Neural crest cell (in vitro differentiated cells): ENCODE measurements at regions not wholly inside any gene's neighbourhood (a gene's known extent, or its start where the extent isn't known, plus 50 kb on each side); places are given as distances from the start of the nearest gene placed in this dataset.

Experiments
- DNase-seq: peaks from one replicate; pipeline ENCODE4 v3.0.0; 2021; ENCODE audit warnings: low read depth, mixed read lengths, low spot score
- H3K27ac Mint-ChIP-seq: one replicate; pipeline ENCODE4 v1.8.0; 2021; ENCODE audit warnings: mild to moderate bottlenecking, mixed read lengths; ENCODE audit not compliant: unreplicated experiment
- H3K27me3 Mint-ChIP-seq: 2 replicates; pipeline ENCODE4 v1.8.0; 2021; ENCODE audit warnings: low read depth, mild to moderate bottlenecking, mixed read lengths
- H3K36me3 Mint-ChIP-seq: 2 replicates; pipeline ENCODE4 v1.8.0; 2021; ENCODE audit warnings: low read depth, mild to moderate bottlenecking, mixed read lengths
- H3K4me1 Mint-ChIP-seq: 2 replicates; pipeline ENCODE4 v1.8.0; 2021; ENCODE audit warnings: mixed read lengths
- H3K4me3 Mint-ChIP-seq: one replicate; pipeline ENCODE4 v1.8.0; 2021; ENCODE audit warnings: mild to moderate bottlenecking, mixed read lengths
- H3K9me3 Mint-ChIP-seq: 2 replicates; pipeline ENCODE4 v1.8.0; 2021; ENCODE audit warnings: mixed read lengths
- TF ChIP-seq, protein P1 (sequence below): fragments of 200-600 bp; sonication (generic); conservative IDR thresholded peaks from 2 replicates; pipeline ENCODE4 v1.5.0; 2021; ENCODE audit warnings: antibody characterized with exemption, mild to moderate bottlenecking

DNA sequence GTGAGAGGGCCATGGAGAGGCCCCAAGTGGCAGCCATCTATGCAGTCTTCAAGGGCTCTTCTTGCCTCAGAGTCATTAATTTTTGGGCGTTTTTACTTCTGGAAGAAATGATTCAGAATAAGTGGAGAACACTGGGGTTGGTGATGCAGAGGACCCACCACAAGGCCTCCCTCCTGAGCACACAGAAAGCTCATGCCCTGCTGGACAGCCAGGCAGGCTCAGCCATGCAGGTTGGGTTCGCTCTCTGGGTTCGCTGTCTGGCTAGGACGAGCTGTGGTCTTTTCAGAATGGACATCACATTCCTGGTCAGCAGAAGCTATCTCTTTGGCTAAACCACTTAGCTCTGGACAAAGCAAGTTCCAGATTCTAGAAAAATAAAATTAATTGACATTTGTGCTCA is 480.8 kb downstream of the RPS24 start:
- Mint-ChIP-seq H3K27me3 (no peaks in the 10 kb centered on the region), H3K4me1 (peaks cover 27% of the 10 kb centered on the region), H3K27ac (peak overlapping the region; percentile 15), H3K9me3 (no peaks in the 10 kb centered on the region), H3K4me3 (no peak overlapping the region), H3K36me3 (no peaks in the 10 kb centered on the region)
- DNase-seq, result no peak
- TF ChIP-seq, protein P1, sequence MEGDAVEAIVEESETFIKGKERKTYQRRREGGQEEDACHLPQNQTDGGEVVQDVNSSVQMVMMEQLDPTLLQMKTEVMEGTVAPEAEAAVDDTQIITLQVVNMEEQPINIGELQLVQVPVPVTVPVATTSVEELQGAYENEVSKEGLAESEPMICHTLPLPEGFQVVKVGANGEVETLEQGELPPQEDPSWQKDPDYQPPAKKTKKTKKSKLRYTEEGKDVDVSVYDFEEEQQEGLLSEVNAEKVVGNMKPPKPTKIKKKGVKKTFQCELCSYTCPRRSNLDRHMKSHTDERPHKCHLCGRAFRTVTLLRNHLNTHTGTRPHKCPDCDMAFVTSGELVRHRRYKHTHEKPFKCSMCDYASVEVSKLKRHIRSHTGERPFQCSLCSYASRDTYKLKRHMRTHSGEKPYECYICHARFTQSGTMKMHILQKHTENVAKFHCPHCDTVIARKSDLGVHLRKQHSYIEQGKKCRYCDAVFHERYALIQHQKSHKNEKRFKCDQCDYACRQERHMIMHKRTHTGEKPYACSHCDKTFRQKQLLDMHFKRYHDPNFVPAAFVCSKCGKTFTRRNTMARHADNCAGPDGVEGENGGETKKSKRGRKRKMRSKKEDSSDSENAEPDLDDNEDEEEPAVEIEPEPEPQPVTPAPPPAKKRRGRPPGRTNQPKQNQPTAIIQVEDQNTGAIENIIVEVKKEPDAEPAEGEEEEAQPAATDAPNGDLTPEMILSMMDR, result no peak

DNA sequence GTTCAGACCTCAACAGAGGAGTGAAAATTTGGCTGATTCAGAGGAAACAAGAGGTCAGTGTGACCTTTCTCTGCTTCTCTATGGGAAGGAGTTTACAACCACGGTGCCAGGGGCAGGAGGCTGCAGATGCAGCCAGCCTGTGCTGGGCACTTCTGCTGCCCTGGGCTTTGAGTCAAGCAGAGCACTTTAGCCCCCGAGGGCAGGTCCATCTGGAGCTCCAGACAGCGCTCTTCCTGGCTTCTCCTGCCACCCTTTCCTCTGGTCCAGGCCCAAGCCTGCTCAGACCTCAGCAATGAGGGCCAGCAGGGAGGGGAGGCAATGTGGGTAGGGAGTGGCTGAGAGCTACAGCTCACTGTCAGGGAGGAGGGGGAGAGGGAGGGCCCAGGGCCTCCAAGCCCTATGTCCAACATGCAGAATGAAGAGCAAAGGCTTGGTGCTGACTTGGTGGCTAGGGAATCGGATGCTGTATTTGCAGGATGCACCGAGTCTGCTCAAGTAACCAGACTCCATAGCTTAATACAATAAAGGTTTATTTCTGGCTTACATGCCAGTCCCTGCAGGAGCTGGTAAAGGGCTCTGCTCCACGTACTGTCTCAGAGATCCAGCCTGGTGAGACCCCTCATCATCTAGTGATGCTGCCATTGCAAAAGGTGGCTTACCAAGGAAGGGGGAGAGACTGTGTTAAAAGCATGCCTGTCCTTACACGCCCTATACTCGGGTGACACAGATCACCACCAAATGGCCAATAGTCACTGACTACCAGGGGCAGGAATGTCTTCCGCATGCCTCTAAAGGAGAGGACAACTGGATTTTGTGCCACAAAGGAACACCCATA is 481.6 kb downstream of the RPS24 start:
- no peaks in the 10 kb centered on the region for H3K9me3 Mint-ChIP-seq
- peaks cover 20% of the 10 kb centered on the region for H3K4me1 Mint-ChIP-seq
- H3K36me3 Mint-ChIP-seq, result no peaks in the 10 kb centered on the region
- DNase-seq, result no peak
- TF ChIP-seq, protein P1, result no peak
- H3K27me3 Mint-ChIP-seq, result no peaks in the 10 kb centered on the region
- H3K4me3 Mint-ChIP-seq, result no peak overlapping the region
- peak overlapping the region; percentile 37 for H3K27ac Mint-ChIP-seq

DNA sequence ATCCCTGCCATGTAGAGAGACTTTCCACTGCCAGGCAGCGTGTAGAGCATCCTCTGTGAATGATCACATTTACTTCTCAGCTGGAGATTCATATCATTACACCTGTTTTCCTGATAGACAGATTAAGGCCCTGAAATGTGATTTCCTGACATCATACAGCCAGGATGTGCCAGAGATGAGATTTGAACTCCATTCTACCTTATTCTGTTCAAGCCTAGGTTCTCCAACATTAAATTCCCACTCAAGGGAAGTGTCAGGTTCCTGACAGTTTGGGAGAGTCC is 482.1 kb downstream of the RPS24 start:
- H3K27ac Mint-ChIP-seq, result no peak overlapping the region
- H3K4me3 Mint-ChIP-seq, result no peak overlapping the region
- H3K27me3 Mint-ChIP-seq, result no peaks in the 10 kb centered on the region
- no peaks in the 10 kb centered on the region for H3K9me3 Mint-ChIP-seq
- no peaks in the 10 kb centered on the region for H3K36me3 Mint-ChIP-seq
- H3K4me1 Mint-ChIP-seq, result peaks cover 17% of the 10 kb centered on the region
- TF ChIP-seq, protein P1, result no peak
- no peak for DNase-seq

DNA sequence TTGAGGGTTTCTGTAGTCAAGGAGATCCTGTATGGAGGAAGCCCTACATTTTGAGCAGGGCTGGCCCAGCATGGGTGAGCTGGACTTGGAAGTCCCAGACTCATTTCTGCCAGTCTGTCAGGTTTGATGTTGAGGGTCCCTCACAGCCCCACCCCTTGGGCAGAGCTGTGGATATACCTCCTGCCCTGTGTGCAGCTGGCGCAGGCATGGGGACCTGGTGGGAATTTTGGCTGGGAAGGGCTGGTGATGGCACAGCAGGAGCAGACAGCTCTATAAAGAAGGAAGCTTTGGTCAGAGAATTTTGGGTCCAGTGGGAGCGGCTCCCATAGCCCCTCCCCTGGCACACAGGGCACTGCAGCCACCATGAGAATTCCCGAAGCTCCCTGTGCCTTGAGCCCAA is 482.6 kb downstream of the RPS24 start:
- TF ChIP-seq, protein P1, result no peak
- Mint-ChIP-seq H3K4me3 (no peak overlapping the region), H3K4me1 (peaks cover 17% of the 10 kb centered on the region), H3K27ac (no peak overlapping the region), H3K36me3 (no peaks in the 10 kb centered on the region), H3K9me3 (no peaks in the 10 kb centered on the region), H3K27me3 (no peaks in the 10 kb centered on the region)
- DNase-seq, result no peak

DNA sequence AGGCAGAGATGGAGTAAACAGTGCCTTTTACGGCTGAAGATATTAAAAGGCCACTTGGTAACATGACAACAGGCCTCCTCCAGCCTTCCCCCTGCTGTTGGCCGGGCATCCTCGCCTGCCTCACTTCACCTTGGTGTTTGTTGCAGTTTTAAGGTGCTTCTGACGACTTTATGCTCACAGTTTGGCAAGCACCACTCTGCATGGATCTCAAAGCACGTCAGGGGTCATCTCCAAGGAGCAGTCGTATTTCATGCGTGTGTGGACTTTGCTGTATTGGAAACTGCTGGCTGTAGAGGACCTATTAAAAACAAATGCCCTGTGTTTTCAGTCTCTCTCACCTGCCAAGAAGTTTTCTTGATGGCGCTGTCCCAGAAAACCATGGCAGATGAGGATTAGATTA is 483.1 kb downstream of the RPS24 start:
- Mint-ChIP-seq H3K27me3 (no peaks in the 10 kb centered on the region), H3K36me3 (no peaks in the 10 kb centered on the region), H3K4me3 (no peak overlapping the region), H3K4me1 (peaks cover 12% of the 10 kb centered on the region), H3K27ac (no peak overlapping the region), H3K9me3 (no peaks in the 10 kb centered on the region)
- DNase-seq, result no peak
- TF ChIP-seq, protein P1, result no peak
